ENCODE measurements at regions not wholly inside any gene's neighbourhood (a gene's known extent, or its start where the extent isn't known, plus 50 kb on each side); places are given as distances from the start of the nearest gene placed in this dataset.
"Not testable (repeated sequence)": the region's sequence is repeated elsewhere in the genome, so short reads cannot be mapped to it uniquely, and the experiment has no call there.

DNA sequence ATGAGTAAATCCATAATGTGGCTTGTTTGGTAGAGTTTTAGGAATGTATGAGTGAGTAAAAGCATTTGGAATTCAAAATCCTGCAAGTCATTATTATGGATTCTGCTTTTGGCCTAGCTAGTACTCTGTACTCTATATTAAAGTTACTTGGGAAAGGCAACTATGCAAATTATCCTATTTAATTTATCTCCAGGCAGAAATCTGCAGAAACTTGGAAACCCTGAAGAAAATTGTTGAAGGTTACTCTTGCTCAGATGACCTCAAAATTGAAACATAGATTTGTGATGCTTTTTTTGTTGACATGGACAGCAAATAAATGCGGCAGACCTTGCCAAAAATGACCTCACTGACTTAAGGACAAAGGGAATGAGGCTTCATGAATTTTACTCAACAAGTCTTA lies 477.1 kb upstream of the EYS start:
- no peak overlapping the region for H3K4me3 ChIP-seq (ENCODE audit: low read length)
- no peak for TF ChIP-seq ZNF274 (IDR thresholded peaks at IDR 0.05; ENCODE audit: low read depth, low read length)

DNA sequence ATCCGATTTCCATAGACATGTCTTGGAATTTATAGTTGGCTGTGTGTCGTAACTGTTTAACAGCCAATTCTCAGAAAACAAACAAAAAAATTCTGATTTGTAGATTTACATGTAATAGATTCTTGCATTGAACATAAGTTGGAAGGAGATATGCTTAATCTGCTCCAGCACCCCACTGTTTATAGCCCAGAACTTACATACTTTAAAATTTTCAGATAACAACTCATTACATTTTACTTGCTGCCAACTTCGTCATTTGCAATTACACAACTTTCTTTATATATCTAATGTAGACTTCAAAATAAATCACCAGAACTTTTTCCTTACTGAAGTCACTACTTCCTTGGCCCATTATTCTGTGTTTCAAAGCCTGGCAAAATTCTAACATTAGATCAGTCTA lies 472.3 kb upstream of the EYS start:
- H3K4me3 ChIP-seq (ENCODE audit: low read length) = no peak overlapping the region
- TF ChIP-seq ZNF274 (IDR thresholded peaks at IDR 0.05; ENCODE audit: low read depth, low read length) = no peak

DNA sequence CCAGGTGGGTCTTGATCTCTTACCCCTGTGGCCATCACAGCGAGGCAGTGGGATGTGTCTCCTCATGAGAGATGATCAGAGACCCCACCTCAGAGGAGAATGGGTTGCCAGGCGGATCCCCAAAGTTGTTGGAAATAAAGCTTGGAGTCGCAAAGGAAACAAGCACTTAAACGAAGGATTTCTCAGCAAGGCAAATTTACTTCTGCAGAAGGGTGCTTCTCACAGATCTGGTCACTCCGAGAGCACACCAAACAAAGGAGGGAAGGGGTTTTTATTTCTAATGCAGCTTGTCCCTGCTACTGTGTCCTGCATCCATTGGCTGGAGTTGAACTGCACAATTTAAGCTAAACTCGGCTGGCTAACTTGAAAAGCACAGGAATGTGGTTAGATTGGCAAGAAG lies 466.6 kb upstream of the EYS start:
- no peak for TF ChIP-seq ZNF274 (IDR thresholded peaks at IDR 0.05; ENCODE audit: low read depth, low read length)
- H3K4me3 ChIP-seq (ENCODE audit: low read length) = no peak overlapping the region

DNA sequence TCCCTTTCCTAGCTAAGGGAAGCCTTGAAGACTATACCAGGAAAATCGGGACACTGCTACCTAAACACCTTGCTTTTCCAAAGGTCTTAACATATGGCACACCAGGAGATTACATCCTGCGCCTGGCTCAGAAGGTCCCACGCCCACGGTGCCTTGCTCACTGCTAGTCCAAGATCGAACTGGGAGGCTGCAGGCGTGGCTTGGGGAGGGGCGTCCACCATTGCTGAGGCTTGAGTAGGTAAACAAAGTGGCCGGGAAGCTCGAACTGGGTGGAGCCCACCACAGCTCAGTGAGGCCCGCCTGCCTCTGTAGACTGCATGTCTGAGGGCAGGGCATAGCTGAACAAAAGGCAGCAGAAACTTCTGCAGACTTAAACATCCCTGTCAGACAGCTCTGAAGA lies 459.7 kb upstream of the EYS start:
- H3K4me3 ChIP-seq (ENCODE audit: low read length) = not testable (repeated sequence)

DNA sequence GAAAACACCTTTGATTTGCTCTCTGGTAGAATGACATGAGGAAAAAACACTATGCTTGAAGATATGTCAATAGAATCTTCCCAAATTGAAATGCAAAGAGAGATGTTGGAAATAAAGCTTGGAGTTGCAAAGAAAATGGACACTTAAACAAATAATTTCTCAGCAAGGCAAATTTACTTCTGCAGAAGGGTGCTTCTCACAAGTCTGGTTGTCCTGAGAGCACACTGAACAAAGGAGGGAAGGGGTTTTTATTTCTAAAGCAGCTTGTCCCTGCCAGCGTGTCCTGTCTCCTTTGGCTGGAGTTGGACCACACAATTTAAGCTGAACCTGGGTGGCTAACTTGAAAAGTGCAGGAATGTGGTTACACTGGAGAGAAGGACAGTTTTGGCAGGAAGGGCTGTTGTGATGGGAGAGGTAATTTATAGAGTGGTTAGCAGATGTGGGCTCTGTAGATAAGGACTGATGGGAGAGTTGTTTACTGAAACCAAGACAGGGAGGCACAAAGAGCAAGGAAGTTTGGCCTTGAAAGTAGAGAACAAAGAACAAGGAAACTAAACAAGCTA lies 454.6 kb upstream of the EYS start:
- no peak for TF ChIP-seq ZNF274 (IDR thresholded peaks at IDR 0.05; ENCODE audit: low read depth, low read length)
- H3K4me3 ChIP-seq (ENCODE audit: low read length) = no peak overlapping the region

DNA sequence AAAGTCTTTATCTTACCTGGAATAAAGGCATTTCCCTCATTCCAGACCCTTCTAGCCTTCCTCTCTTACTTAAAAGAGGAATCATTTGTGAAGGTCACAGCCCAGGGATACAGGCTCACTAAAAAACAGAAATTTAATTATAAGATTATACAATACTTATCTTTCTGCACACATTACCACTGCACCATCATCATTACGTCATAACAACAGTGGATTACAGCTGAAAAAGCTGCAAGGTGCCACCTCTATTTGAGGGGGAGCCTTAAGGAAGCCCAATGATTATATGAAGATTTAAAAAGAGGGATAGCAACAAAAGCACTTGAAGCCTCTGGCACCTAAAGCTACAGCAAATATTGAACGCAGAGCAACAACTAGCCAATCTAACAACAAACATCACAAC lies 452.9 kb upstream of the EYS start:
- H3K4me3 ChIP-seq (ENCODE audit: low read length) = no peak overlapping the region
- no peak for TF ChIP-seq ZNF274 (IDR thresholded peaks at IDR 0.05; ENCODE audit: low read depth, low read length)

DNA sequence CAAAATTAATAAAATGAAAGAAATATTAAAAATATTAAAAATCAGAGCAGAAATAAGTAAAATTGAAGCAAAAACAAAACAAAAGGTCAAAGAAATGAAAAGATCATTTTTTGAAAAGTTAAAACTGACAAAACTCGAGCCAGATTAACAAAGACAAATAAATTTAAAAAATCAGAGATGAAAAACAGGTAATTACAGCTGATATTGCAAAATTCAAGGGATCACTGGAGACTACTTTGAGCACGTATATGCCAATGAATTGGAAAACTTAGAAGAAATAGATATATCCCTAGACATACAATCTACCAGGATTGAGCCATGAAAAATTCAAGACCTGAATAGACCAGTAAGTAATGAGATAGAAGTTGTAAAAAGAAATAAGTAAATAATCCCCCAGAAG lies 446.2 kb upstream of the EYS start:
- H3K4me3 ChIP-seq (ENCODE audit: low read length) = no peak overlapping the region
- no peak for TF ChIP-seq ZNF274 (IDR thresholded peaks at IDR 0.05; ENCODE audit: low read depth, low read length)

DNA sequence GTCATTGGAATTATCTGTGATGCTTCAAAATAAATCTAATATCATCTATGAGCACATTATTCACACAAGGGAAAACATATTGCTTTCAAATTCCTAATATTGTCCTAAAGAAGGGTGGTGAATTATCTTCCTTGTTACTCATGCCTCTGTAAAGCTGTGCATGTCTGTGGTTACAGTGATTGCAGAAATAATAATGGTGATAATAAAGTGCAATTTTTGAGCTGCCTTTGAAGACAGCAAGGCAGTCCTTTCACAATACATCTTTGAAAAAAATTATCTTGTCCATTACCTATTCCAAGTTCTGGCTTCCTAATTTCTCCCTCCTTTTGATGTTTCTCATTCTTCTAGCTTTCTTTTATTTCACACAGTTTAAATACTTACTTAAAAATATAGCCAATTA lies 442.1 kb upstream of the EYS start:
- no peak for TF ChIP-seq ZNF274 (IDR thresholded peaks at IDR 0.05; ENCODE audit: low read depth, low read length)
- H3K4me3 ChIP-seq (ENCODE audit: low read length) = no peak overlapping the region

DNA sequence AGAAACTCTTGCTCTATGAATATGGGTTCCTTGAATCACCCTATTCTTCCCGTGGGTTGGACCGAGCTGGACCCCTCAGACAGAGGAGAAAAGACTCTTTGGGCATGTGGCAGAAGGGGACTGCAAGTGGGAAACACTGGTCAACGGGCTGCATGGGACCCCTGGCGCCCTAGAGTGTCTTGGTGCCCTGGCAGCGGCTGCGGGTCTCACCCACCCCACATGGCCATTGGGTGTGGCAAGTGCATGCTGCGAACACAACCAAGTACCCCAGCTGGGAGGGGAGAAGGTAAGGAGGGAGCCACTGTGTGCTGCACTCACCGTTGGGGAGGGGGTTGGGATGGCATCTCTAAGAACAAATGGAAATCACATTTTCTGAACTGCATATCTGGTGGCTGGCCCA lies 438.8 kb upstream of the EYS start:
- TF ChIP-seq ZNF274 (IDR thresholded peaks at IDR 0.05; ENCODE audit: low read depth, low read length) = no peak
- no peak overlapping the region for H3K4me3 ChIP-seq (ENCODE audit: low read length)

DNA sequence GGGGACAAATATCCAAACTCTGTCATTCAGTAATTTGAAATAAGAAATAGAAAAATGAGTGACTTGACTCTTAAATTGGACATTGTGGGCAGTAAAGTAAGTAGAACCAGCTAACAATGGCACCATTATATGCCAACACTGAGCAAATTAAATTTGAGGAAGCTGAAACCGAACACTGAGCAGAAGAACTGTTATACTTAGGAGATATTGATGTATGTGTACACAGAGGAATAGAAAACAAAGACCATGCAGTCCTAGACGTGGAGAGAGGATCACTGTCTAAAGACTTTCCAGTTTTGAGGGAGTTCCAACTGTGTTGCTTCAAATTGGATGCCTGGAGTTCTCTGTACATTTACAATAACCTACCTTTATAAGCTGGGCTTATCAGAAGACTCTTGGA lies 427.0 kb upstream of the EYS start:
- no peak for TF ChIP-seq ZNF274 (IDR thresholded peaks at IDR 0.05; ENCODE audit: low read depth, low read length)
- no peak overlapping the region for H3K4me3 ChIP-seq (ENCODE audit: low read length)

DNA sequence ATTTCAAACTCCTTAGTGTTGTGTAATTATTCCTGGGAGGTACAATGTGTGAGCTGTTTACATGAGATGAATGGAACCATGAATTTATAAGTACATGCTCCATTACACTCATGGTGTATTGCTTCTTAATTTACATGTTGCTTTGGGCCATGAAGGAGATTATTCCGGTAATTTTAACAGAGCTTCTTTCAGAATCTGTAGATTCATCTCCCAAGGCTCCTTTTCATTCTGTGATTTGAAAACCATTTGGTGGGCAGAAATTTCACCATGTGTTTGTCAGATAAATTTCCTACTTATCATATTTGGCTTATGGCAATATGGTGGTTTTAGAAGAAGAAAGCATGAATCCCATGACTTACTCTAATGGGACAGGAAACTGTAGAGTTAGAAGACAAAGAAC lies 421.6 kb upstream of the EYS start:
- no peak for TF ChIP-seq ZNF274 (IDR thresholded peaks at IDR 0.05; ENCODE audit: low read depth, low read length)

DNA sequence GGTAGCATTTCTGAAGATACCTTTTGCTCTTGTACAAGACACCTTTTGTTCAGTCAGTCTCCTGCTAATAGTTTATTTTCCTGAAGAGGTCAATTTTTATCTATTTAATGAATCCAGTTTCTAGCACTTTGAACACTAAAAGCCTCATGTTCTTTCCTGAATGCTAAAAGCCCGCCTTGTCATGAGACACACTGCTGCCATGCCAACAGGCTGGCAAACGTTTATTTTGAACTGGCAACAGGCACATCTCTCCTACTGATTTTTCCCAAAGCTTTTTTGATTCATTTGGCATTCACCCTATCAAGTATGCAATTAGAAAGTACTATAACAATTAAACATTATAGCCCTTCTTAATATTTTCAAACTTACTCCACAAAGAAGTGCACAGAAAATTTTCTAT lies 421.2 kb upstream of the EYS start:
- TF ChIP-seq ZNF274 (IDR thresholded peaks at IDR 0.05; ENCODE audit: low read depth, low read length) = no peak
- H3K4me3 ChIP-seq (ENCODE audit: low read length) = no peak overlapping the region

More for the DNA sequence above, 421.6 kb upstream of the EYS start:
- no peak overlapping the region for H3K4me3 ChIP-seq (ENCODE audit: low read length)

DNA sequence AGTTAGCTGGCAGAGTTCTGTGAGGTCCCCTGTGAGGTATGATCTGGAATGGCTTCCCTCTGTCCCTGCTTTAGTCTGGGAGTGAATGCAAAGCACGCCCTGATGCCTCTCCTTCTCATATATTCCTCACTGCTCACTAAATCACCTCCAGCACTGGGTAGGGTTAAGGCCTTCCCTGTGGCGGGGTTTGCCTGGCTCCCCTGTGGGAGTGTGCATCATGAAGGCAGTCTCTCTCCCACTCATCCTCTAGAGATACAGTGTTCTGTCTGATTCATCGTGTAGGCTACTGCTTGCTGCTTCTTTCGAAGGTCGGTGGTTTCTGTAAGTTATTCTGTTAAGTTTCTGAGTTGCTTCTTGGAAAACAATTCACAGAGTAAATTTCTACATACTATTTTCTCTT lies 420.0 kb upstream of the EYS start:
- TF ChIP-seq ZNF274 (IDR thresholded peaks at IDR 0.05; ENCODE audit: low read depth, low read length) = no peak

DNA sequence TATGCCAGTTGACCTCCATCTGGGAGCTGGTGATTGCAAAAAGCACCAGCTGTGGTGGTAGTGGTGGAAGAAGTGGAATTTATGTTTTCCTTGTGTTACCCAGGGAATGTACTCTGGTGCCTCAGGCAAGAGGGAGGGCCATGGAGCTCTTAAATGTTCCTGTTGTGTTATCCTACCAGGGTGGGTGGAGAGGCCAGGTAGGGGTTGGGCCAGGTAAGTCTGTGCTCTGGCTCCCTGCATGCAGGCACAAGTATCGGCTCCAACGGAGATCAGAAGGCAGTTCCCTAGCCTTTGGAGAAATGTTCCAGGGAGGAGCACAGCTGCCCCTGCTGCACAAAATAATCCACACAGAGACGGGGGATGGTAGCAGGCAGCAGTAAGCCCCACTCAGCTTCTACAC lies 419.3 kb upstream of the EYS start:
- TF ChIP-seq ZNF274 (IDR thresholded peaks at IDR 0.05; ENCODE audit: low read depth, low read length) = no peak
- no peak overlapping the region for H3K4me3 ChIP-seq (ENCODE audit: low read length)

More for the DNA sequence above, 420.0 kb upstream of the EYS start:
- no peak overlapping the region for H3K4me3 ChIP-seq (ENCODE audit: low read length)

DNA sequence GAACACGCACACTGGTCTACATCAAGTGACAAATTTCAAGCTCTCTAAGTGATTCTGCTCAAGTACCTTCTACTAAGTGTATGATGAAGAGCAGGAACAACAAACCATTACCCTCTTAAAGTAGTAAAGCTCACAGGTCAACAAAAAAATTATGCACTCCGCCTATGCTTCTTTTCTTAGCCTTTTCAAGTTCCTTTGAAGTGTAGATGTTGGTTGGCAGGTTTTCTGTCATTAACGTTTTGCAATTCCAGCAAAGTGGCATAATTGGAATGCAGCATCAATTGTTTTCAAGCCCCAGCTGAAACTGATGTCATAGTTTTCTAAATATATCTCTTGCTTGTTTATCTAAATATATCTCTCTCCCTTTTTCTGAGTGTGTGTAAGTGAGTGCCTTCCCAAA lies 396.9 kb upstream of the EYS start:
- no peak for TF ChIP-seq ZNF274 (IDR thresholded peaks at IDR 0.05; ENCODE audit: low read depth, low read length)
- no peak overlapping the region for H3K4me3 ChIP-seq (ENCODE audit: low read length)

DNA sequence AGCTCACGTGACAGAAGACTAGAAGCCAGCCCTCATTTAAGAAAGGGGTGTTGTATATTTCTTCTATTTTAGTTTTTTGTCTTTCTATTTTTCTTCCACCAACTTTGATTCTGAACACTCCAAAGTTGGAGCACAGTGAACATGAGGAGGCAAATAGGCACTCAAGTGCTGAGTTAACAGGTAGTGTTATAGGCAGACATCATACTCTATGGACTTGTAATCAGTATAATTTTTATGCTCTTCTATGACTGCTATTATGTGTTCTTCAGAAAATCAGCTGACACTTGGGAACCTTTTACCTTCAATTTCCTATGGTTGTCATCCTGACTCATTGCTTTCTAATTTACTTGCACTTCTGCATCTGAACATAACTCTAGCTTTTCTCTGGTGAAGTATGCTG lies 396.3 kb upstream of the EYS start:
- TF ChIP-seq ZNF274 (IDR thresholded peaks at IDR 0.05; ENCODE audit: low read depth, low read length) = no peak
- H3K4me3 ChIP-seq (ENCODE audit: low read length) = no peak overlapping the region

Measured in GM08714 (cell line).